GM12892 (cell line): ENCODE measurements at regions not wholly inside any gene's neighbourhood (a gene's known extent, or its start where the extent isn't known, plus 50 kb on each side); places are given as distances from the start of the nearest gene placed in this dataset.
"Not testable (repeated sequence)": the region's sequence is repeated elsewhere in the genome, so short reads cannot be mapped to it uniquely, and the experiment has no call there.

Experiments used
- POLR2A ChIP-seq: IDR thresholded peaks from 2 replicates; pipeline ENCODE4 v1.6.1; 2011; ENCODE audit warnings: low read depth, low read length, control low read depth
- POLR2AphosphoS5 ChIP-seq: IDR thresholded peaks from 2 replicates; pipeline ENCODE4 v1.6.1; 2011; ENCODE audit warnings: low read depth, low read length, control low read depth
- TAF1 ChIP-seq: IDR thresholded peaks from 2 replicates; pipeline ENCODE4 v1.6.1; 2011; ENCODE audit warnings: low read depth, mild to moderate bottlenecking, control low read depth, low read length, borderline replicate concordance

DNA sequence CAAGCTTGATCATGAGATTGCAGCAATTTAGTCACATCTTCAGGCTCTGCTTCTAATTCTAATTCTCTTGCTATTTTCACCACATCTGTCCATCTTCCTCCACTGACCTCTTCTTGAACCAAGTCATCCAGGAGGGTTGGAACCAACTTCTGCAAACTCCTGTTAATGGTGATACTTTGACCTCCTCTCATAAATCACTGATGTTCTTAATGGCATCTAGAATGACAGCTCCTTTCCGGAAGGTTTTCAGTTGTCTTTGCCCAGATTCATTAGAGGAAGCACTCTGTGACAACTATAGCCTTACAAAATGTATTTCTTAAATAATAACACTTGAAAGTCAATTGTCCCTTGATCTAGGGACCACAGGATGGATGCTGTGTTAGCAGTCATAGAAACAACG, 136.2 kb downstream of the IGLL1 start:
- TF ChIP-seq POLR2AphosphoS5, POLR2A, TAF1: not testable (repeated sequence)
